Transverse colon (tissue), 4 donors: ENCODE measurements at regions not wholly inside any gene's neighbourhood (a gene's known extent, or its start where the extent isn't known, plus 50 kb on each side); places are given as distances from the start of the nearest gene placed in this dataset.
"Not testable (repeated sequence)": the region's sequence is repeated elsewhere in the genome, so short reads cannot be mapped to it uniquely, and the experiment has no call there.

Experiments
- DNase-seq: peaks from one replicate; pipeline ENCODE4 v3.0.0-alpha.2; 2019
- H3K27ac ChIP-seq, 4 donors: fragments of 200-600 bp; sonication (generic); 2 replicates each; pipeline ENCODE4 v1.5.1; 2016 to 2018; ENCODE audit warnings: inconsistent platforms in 4 of 4
- H3K27me3 ChIP-seq: fragments of 200-600 bp; sonication (generic); 2 replicates; pipeline ENCODE4 v1.5.1; 2017; ENCODE audit warnings: inconsistent platforms
- H3K36me3 ChIP-seq, 4 donors: fragments of 200-600 bp; sonication (generic); 2 replicates each; pipeline ENCODE4 v1.5.1; 2017 to 2019; ENCODE audit warnings: inconsistent platforms in 4 of 4
- H3K4me1 ChIP-seq, 4 donors: fragments of 200-600 bp; sonication (generic); 2 replicates each; pipeline ENCODE4 v1.5.1; 2017 to 2020; ENCODE audit warnings: inconsistent platforms in 4 of 4
- H3K4me3 ChIP-seq, 4 donors: fragments of 200-600 bp; sonication (generic); 1 replicate in 1 of 4; 2 replicates in 3 of 4; pipeline versions ENCODE4 v1.5.1 to v1.6.1; 2017 to 2019; ENCODE audit warnings: inconsistent platforms in 4 of 4
- H3K9me3 ChIP-seq, 2 donors: fragments of 200-600 bp; sonication (generic); 2 replicates each; pipeline ENCODE4 v1.5.1; 2017 to 2019; ENCODE audit warnings: inconsistent platforms in 2 of 2
- EP300 ChIP-seq: sonication (generic); formaldehyde crosslinking; IDR thresholded peaks from one replicate; pipeline ENCODE4 v1.6.1; 2017; ENCODE audit warnings: antibody characterized with exemption, low read depth
- POLR2A ChIP-seq: fragments of 450-650 bp; IDR thresholded peaks from one replicate; pipeline ENCODE4 v1.6.1; 2016; ENCODE audit warnings: antibody characterized with exemption, mild to moderate bottlenecking, moderate library complexity
- POLR2AphosphoS5 ChIP-seq, 3 donors: sonication (generic); formaldehyde crosslinking; IDR thresholded peaks; one replicate each; pipeline ENCODE4 v1.6.1; 2016; ENCODE audit warnings: antibody characterized with exemption in 3 of 3
- WGBS, 2 donors: methylation state at CpG; one replicate each; pipeline ENCODE4 v1.1.5; 2018; ENCODE audit warnings: low coverage in 1 of 2; 5-methylcytosine and 5-hydroxymethylcytosine counted together
- in situ Hi-C, 4 donors: fragments of 200-750 bp; cut with MboI; loops; one replicate each; pipeline versions ENCODE4 v1.15.0 to v1.15.1; 2017; ENCODE audit warnings: low sequenced_read_pairs in 3 of 4, low pct_ligation_motif_present in 1 of 4, low pct_unique_long_range_greater_than_20kb in 1 of 4
- intact Hi-C: fragments of 100-400 bp; cut with DNase I; formaldehyde crosslinking; loops from one replicate; pipeline ENCODE4 v1.15.1; 2023; ENCODE audit warnings: low total_unique reads
- TF ChIP-seq, protein P1 (sequence below), 5 experiments: fragments of 200-600 bp in 3 of 5; fragments of 450-650 bp in 2 of 5; sonication (generic) in 3 of 5; IDR thresholded peaks; 1 replicate in 2 of 5; 2 replicates in 3 of 5; pipeline ENCODE4 v1.5.1; 2016 to 2017; ENCODE audit warnings: antibody characterized with exemption in 5 of 5, inconsistent platforms in 3 of 5, mild to moderate bottlenecking in 2 of 5, moderate library complexity in 1 of 5

DNA sequence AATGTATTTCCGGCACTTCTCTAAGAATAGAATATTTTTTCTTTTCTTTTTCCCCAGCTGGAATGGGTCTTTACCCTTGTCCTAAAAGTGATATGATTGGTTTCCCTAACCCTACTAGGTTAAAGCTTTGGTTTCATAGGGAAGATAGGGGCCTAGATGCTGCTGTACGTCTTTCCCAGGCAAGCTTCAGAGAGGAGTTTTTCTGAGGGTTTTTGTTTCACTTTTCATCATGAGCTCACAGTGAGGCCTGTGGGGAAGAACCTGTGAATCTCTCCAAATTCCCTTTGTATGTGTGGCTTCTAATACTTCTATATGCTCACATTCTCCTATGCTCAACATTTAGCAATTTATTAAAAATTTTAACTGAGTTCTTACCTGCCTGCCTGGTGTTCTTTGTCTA lies 320.0 kb upstream of the PCDH18 start:
- intact Hi-C loops, result no loop called here
- Histone ChIP-seq H3K4me1 (no peaks in the 10 kb centered on the region), H3K27me3 (no peaks in the 10 kb centered on the region), H3K9me3 (peaks cover 0 to 5% of the 10 kb centered on the region in 2 donors), H3K27ac (no peak overlapping the region), H3K4me3 (no peak overlapping the region), H3K36me3 (no peaks in the 10 kb centered on the region)
- TF ChIP-seq POLR2A (no peak), POLR2AphosphoS5 (IDR thresholded peaks at IDR 0.05) (no peak), EP300 (no peak)
- TF ChIP-seq, protein P1, sequence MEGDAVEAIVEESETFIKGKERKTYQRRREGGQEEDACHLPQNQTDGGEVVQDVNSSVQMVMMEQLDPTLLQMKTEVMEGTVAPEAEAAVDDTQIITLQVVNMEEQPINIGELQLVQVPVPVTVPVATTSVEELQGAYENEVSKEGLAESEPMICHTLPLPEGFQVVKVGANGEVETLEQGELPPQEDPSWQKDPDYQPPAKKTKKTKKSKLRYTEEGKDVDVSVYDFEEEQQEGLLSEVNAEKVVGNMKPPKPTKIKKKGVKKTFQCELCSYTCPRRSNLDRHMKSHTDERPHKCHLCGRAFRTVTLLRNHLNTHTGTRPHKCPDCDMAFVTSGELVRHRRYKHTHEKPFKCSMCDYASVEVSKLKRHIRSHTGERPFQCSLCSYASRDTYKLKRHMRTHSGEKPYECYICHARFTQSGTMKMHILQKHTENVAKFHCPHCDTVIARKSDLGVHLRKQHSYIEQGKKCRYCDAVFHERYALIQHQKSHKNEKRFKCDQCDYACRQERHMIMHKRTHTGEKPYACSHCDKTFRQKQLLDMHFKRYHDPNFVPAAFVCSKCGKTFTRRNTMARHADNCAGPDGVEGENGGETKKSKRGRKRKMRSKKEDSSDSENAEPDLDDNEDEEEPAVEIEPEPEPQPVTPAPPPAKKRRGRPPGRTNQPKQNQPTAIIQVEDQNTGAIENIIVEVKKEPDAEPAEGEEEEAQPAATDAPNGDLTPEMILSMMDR (IDR thresholded peaks at IDR 0.05), result no peak
- DNase-seq, result no peak
- 85 to 100% methylated on average over 1 to 2 of the region's 2 CpGs for WGBS, 2 donors
- in situ Hi-C loops, result loop anchor here in 1 of 4 donors (25.0 kb wide), 1 partner anchor 715 kb away; no protein-coding TSS in a partner anchor

DNA sequence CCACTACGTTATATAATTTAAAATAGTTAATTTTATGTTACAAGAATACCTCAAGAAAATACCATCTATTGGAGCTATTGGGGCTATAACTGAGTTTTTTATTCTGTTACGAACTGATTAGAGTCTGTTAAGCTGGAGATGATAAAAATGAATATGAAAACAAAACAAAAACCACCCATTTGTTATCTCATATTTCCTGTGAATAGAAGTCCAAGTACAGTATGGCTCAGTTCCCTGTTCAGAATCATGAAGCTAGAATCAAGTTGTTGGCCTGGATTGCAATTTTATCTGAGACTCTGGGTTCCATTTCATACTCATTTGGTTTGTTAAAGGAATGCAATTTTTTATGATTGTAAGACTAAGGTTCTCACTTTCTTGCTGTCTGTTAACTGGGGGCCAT lies 319.1 kb upstream of the PCDH18 start:
- no peak for DNase-seq
- WGBS, 2 donors, result 40 to 58% methylated on average over 2 of the region's 2 CpGs
- TF ChIP-seq POLR2A, result no peak
- no peak for TF ChIP-seq POLR2AphosphoS5 (IDR thresholded peaks at IDR 0.05)
- no peak for TF ChIP-seq EP300
- TF ChIP-seq, protein P1 (IDR thresholded peaks at IDR 0.05), result no peak
- H3K27ac ChIP-seq, result no peak overlapping the region
- no peaks in the 10 kb centered on the region for H3K4me1 ChIP-seq
- H3K4me3 ChIP-seq, result no peak overlapping the region
- peaks cover 0 to 5% of the 10 kb centered on the region in 2 donors for H3K9me3 ChIP-seq
- intact Hi-C loops, result no loop called here
- in situ Hi-C loops, result loop anchor here in 1 of 4 donors (25.0 kb wide), 1 partner anchor 714 kb away; no protein-coding TSS in a partner anchor
- H3K27me3 ChIP-seq, result no peaks in the 10 kb centered on the region
- no peaks in the 10 kb centered on the region for H3K36me3 ChIP-seq

DNA sequence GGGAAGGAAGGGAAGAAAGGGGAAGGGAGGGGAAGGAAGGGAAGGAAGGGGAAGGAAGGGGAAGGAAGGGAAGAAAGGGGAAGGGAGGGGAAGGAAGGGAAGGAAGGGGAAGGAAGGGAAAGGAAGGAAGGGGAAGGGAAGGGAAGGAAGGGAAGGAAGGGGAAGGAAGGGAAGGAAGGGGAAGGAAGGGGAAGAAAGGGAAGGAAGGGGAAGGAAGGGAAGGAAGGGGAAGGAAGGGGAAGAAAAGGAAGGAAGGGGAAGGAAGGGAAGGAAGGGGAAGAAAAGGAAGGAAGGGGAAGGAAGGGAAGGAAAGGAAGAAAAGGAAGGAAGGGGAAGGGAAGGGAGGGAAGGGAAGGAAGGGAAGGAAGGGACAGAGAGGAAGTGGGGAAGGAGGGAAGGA lies 295.7 kb upstream of the PCDH18 start:
- DNase-seq, H3K9me3 ChIP-seq, H3K4me1 ChIP-seq, H3K36me3 ChIP-seq, in situ Hi-C loops, H3K27me3 ChIP-seq, H3K27ac ChIP-seq, H3K4me3 ChIP-seq, intact Hi-C loops: not testable (repeated sequence)

DNA sequence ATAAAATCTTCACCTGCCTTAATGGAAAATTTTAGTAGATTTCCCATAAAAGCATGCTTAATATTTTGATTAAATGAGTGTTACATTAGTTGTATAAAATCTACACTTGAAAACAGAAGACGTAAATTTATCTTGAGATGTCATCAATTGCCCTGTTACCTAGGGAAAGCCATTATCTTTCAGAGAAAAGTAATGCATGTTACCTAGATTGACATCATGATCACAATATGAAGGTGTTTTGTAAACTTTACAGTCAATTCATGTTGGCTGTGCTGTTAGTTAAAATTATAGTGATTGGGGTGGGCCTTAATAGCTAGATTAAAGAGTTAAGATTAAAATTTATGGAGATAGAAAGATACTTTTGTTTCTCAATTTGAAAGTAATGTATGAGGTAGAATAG lies 293.2 kb upstream of the PCDH18 start:
- WGBS, 2 donors, result 82 to 85% methylated on average over 1 of the region's 1 CpG
- in situ Hi-C loops, result no loop called here
- Histone ChIP-seq H3K9me3 (peaks cover 0 to 3% of the 10 kb centered on the region in 2 donors), H3K27ac (no peak overlapping the region), H3K4me3 (no peak overlapping the region), H3K36me3 (no peaks in the 10 kb centered on the region), H3K27me3 (no peaks in the 10 kb centered on the region), H3K4me1 (no peaks in the 10 kb centered on the region)
- intact Hi-C loops, result no loop called here
- DNase-seq, result no peak
- TF ChIP-seq, protein P1 (IDR thresholded peaks at IDR 0.05), result no peak
- no peak for TF ChIP-seq EP300
- no peak for TF ChIP-seq POLR2A
- TF ChIP-seq POLR2AphosphoS5 (IDR thresholded peaks at IDR 0.05), result no peak

DNA sequence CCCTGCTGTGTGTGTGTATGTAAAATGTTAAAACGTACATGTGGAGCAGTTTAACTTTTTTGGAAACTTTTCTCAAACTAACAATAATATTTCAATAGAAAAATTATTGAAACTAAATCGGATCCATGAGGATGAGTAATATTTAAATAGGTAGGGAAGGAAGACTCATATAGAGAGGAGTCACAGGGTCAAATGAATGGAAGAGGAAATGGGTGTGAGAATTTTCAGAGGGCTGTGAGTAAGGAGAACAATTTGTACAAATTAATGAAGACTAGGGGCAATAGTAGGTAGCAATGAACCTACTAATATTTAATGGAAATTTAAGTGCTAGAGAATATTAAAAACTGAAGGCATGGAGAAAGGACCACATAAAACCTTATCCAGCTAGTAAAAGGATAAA lies 290.7 kb upstream of the PCDH18 start:
- intact Hi-C loops (no loop called here), in situ Hi-C loops (no loop called here)
- WGBS, 2 donors, result 71 to 73% methylated on average over 2 of the region's 2 CpGs
- no peak for DNase-seq
- no peaks in the 10 kb centered on the region for H3K27me3 ChIP-seq
- TF ChIP-seq EP300 (no peak), POLR2AphosphoS5 (IDR thresholded peaks at IDR 0.05) (no peak), POLR2A (no peak)
- TF ChIP-seq, protein P1 (IDR thresholded peaks at IDR 0.05), result no peak
- H3K9me3 ChIP-seq, result no peaks in the 10 kb centered on the region
- no peaks in the 10 kb centered on the region for H3K36me3 ChIP-seq
- no peaks in the 10 kb centered on the region for H3K4me1 ChIP-seq
- H3K4me3 ChIP-seq, result no peak overlapping the region
- no peak overlapping the region for H3K27ac ChIP-seq
